B cell (primary cell): ENCODE measurements at regions not wholly inside any gene's neighbourhood (a gene's known extent, or its start where the extent isn't known, plus 50 kb on each side); places are given as distances from the start of the nearest gene placed in this dataset.

Source experiments
- ATAC-seq: fragments of 200-7000 bp; cut with Tn5 transposase; one replicate; pipeline ENCODE4 v1.10.0; 2021; ENCODE audit warnings: low read depth, mild to moderate bottlenecking, moderate number of reproducible peaks, moderate library complexity
- CTCF ChIA-PET: fragments of 350-600 bp; sonication (Branson Sonifier 250); formaldehyde crosslinking; loops from one replicate; lab custom pipeline; 2021; ENCODE audit warnings: antibody characterized with exemption, inconsistent platforms; lab: Charles Lee
- POLR2A ChIA-PET: fragments of 350-600 bp; sonication (Branson Sonifier 250); formaldehyde crosslinking; loops from one replicate; lab custom pipeline; 2021; ENCODE audit warnings: antibody characterized with exemption; lab: Charles Lee
- DNase-seq: peaks from one replicate; pipeline ENCODE4 v3.0.0; 2013
- H2AFZ ChIP-seq: 2 replicates; pipeline ENCODE4 v1.6.1; 2012; ENCODE audit warnings: mild to moderate bottlenecking, low read depth, low read length; ENCODE audit not compliant: insufficient read depth, poor library complexity, severe bottlenecking
- H3K27ac ChIP-seq, 2 donors: 1 replicate in 1 of 2; 2 replicates in 1 of 2; pipeline ENCODE4 v1.5.1; 2012 to 2013; ENCODE audit warnings: low read length in 2 of 2, mild to moderate bottlenecking in 2 of 2, moderate library complexity in 1 of 2
- H3K27me3 ChIP-seq, 4 experiments: fragments of 200-600 bp in 1 of 4; sonication (generic) in 1 of 4; replicated peaks in 1 of 4; 1 replicate in 2 of 4; 2 replicates in 2 of 4; pipeline versions ENCODE4 v1.6.1 to v1.7.0; 2013 to 2016; ENCODE audit warnings: low read length in 3 of 4, mild to moderate bottlenecking in 2 of 4, mixed read lengths in 1 of 4, moderate library complexity in 1 of 4; ENCODE audit not compliant: insufficient read depth in 4 of 4, control insufficient read depth in 3 of 4; ENCODE audit errors: control extremely low read depth in 1 of 4
- H3K36me3 ChIP-seq, 2 experiments: replicated peaks in 1 of 2; 1 replicate in 1 of 2; 2 replicates in 1 of 2; pipeline versions ENCODE4 v1.6.1 to v1.7.1; 2013; ENCODE audit warnings: low read length in 1 of 2; ENCODE audit not compliant: insufficient read depth in 2 of 2, control insufficient read depth in 1 of 2; ENCODE audit errors: control extremely low read depth in 1 of 2, extremely low read depth in 1 of 2
- H3K4me1 ChIP-seq, 2 donors: fragments of 200-600 bp in 1 of 2; sonication (generic) in 1 of 2; 1 replicate in 1 of 2; 2 replicates in 1 of 2; pipeline versions ENCODE4 v1.5.1 to v1.6.1; 2013 to 2017; ENCODE audit warnings: low read length in 2 of 2; ENCODE audit not compliant: control insufficient read depth in 2 of 2, insufficient read depth in 2 of 2
- H3K4me2 ChIP-seq: replicated peaks from 2 replicates; pipeline ENCODE3; 2012; ENCODE audit warnings: mild to moderate bottlenecking, low read depth, low read length; ENCODE audit not compliant: poor library complexity, severe bottlenecking
- H3K4me3 ChIP-seq, 5 experiments: fragments of 200-600 bp in 1 of 5; sonication (generic) in 1 of 5; 1 replicate in 3 of 5; 2 replicates in 2 of 5; pipeline versions ENCODE4 v1.5.1 to v1.7.0; 2011 to 2016; ENCODE audit warnings: low read length in 4 of 5, mild to moderate bottlenecking in 4 of 5, low read depth in 2 of 5, control low read depth in 1 of 5, moderate library complexity in 1 of 5; ENCODE audit not compliant: insufficient read depth in 1 of 5; ENCODE audit errors: control extremely low read depth in 1 of 5, extremely low read depth in 1 of 5
- H3K79me2 ChIP-seq: fragments of 200-600 bp; sonication (generic); one replicate; pipeline ENCODE4 v1.6.0; 2016; ENCODE audit warnings: low read length; ENCODE audit not compliant: control insufficient read depth, insufficient read depth
- H3K9ac ChIP-seq: fragments of 200-600 bp; sonication (generic); 2 replicates; pipeline ENCODE4 v1.6.1; 2017; ENCODE audit warnings: mild to moderate bottlenecking, low read length, moderate library complexity
- H3K9me3 ChIP-seq, 3 donors: one replicate each; pipeline versions ENCODE4 v1.6.1 to v1.7.1; 2013; ENCODE audit warnings: low read length in 2 of 3; ENCODE audit not compliant: control insufficient read depth in 2 of 3, insufficient read depth in 1 of 3; ENCODE audit errors: control extremely low read depth in 1 of 3
- H4K20me1 ChIP-seq: 2 replicates; pipeline ENCODE4 v1.6.0; 2012; ENCODE audit warnings: mild to moderate bottlenecking, low read length; ENCODE audit not compliant: insufficient read depth, control insufficient read depth, poor library complexity, severe bottlenecking
- H3K27ac Mint-ChIP-seq: one replicate; pipeline ENCODE4 v1.8.0; 2021; ENCODE audit warnings: mixed read lengths
- H3K27me3 Mint-ChIP-seq: one replicate; pipeline ENCODE4 v1.8.0; 2021; ENCODE audit warnings: mixed read lengths
- H3K4me1 Mint-ChIP-seq: one replicate; pipeline ENCODE4 v1.8.0; 2021; ENCODE audit warnings: mixed read lengths
- H3K4me3 Mint-ChIP-seq: one replicate; pipeline ENCODE4 v1.8.0; 2021; ENCODE audit warnings: mixed read lengths
- H3K9me3 Mint-ChIP-seq: one replicate; pipeline ENCODE4 v1.8.0; 2022; ENCODE audit warnings: mixed read lengths; ENCODE audit not compliant: insufficient read depth
- CTCF ChIP-seq: fragments of 200-600 bp; IDR thresholded peaks from one replicate; pipeline ENCODE4 v1.8.0; 2022; ENCODE audit warnings: antibody characterized with exemption, mild to moderate bottlenecking
- EZH2 ChIP-seq: IDR thresholded peaks from 2 replicates; pipeline ENCODE4 v1.6.1; 2012; ENCODE audit warnings: borderline replicate concordance, low read depth, mild to moderate bottlenecking, moderate library complexity, low read length; ENCODE audit not compliant: insufficient read depth, poor library complexity, severe bottlenecking
- WGBS: methylation state at CpG from one replicate; pipeline ENCODE4 v1.1.5; 2013; ENCODE audit warnings: missing lambda C conversion rate; ENCODE audit not compliant: insufficient coverage; 5-methylcytosine and 5-hydroxymethylcytosine counted together
- intact Hi-C: fragments of 100-400 bp; cut with micrococcal nuclease; formaldehyde crosslinking; loops from one replicate; pipeline ENCODE4 v1.10.0; 2022

DNA sequence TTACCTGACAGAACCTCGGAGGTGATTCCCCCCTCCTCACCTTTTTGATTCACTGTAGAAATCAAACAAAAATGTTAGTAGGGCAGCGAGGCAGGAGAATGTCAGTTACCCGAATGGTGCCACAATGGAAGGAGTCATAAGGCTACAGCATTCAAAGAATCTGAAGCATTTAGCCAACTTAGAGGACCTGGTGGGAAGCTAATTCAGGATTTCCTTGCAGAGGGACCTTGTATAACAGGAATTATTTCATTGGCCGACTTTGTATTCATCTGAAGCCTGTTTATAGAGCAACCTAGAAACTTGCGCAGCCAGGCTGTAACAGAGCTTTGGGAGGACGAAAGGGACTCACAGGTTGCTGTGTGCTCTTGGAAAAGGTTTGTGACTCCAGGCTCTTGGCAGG, 129.1 kb upstream of the MMADHC start:
- intact Hi-C loops = no loop called here
- Histone ChIP-seq H4K20me1 (no peaks in the 10 kb centered on the region), H3K27ac (no peak overlapping the region), H3K4me2 (no peak overlapping the region), H3K4me1 (no peaks in the 10 kb centered on the region), H3K27me3 (no peaks in the 10 kb centered on the region), H3K79me2 (no peaks in the 10 kb centered on the region), H2AFZ (no peak overlapping the region), H3K4me3 (no peak overlapping the region), H3K9me3 (no peaks in the 10 kb centered on the region), H3K36me3 (no peaks in the 10 kb centered on the region), H3K9ac (no peak overlapping the region)
- H3K27me3 Mint-ChIP-seq = no peaks in the 10 kb centered on the region
- WGBS = 94% methylated on average over 6 of the region's 6 CpGs
- DNase-seq (no peak), ATAC-seq (no peak)
- CTCF ChIA-PET = interaction anchor here (1.5 kb wide), 1 partner anchor 14 kb away, joined by 3 read pairs; no protein-coding TSS in a partner anchor
- H3K4me3 Mint-ChIP-seq = no peak overlapping the region
- H3K9me3 Mint-ChIP-seq = no peaks in the 10 kb centered on the region
- POLR2A ChIA-PET = no interaction called here
- no peaks in the 10 kb centered on the region for H3K4me1 Mint-ChIP-seq
- no peak overlapping the region for H3K27ac Mint-ChIP-seq
- TF ChIP-seq EZH2 (no peak), CTCF (no peak)

DNA sequence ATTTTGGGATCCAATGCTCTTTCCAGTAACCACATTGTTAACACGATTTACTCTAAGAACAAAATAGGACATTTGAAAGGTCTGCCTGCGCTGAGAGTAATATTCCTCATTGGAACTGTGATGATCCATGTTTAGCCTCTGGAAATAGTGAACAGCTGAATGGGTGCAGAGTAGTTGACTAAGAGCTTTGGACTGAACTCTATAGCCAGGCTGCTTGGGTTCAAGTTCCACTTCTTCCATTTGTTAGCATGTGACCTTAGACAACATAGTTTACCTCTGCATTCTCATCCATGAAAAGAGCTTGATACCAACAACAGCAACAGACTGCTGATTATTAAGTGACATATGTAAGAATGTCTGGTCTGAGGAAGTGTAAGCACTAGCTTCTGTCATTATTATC, 128.3 kb upstream of the MMADHC start:
- POLR2A ChIA-PET = no interaction called here
- H3K27ac ChIP-seq = no peak overlapping the region

More for the DNA sequence above, 128.3 kb upstream of the MMADHC start:
- no peak for ATAC-seq
- Histone ChIP-seq H3K9ac (no peak overlapping the region), H4K20me1 (no peaks in the 10 kb centered on the region), H3K9me3 (no peaks in the 10 kb centered on the region), H3K36me3 (no peaks in the 10 kb centered on the region), H3K4me1 (no peaks in the 10 kb centered on the region), H3K27me3 (no peaks in the 10 kb centered on the region), H2AFZ (no peak overlapping the region), H3K4me2 (no peak overlapping the region), H3K79me2 (no peaks in the 10 kb centered on the region), H3K4me3 (no peak overlapping the region)
- no peaks in the 10 kb centered on the region for H3K9me3 Mint-ChIP-seq
- H3K27me3 Mint-ChIP-seq = no peaks in the 10 kb centered on the region
- H3K27ac Mint-ChIP-seq = no peak overlapping the region
- no peak overlapping the region for H3K4me3 Mint-ChIP-seq
- no peaks in the 10 kb centered on the region for H3K4me1 Mint-ChIP-seq
- CTCF ChIA-PET = interaction anchor here (1.5 kb wide), 1 partner anchor 15 kb away, joined by 3 read pairs; no protein-coding TSS in a partner anchor
- 100% methylated on average over 1 of the region's 2 CpGs for WGBS
- intact Hi-C loops = no loop called here
- DNase-seq = no peak
- TF ChIP-seq EZH2 = no peak
- TF ChIP-seq CTCF = no peak
